HUES64 (cell line): ENCODE measurements at regions not wholly inside any gene's neighbourhood (a gene's known extent, or its start where the extent isn't known, plus 50 kb on each side); places are given as distances from the start of the nearest gene placed in this dataset.

Experiments used
- H3K27ac ChIP-seq: 2 replicates; pipeline ENCODE4 v1.7.0; 2013; ENCODE audit warnings: low read depth, low read length, inconsistent platforms
- H3K27me3 ChIP-seq: 2 replicates; pipeline ENCODE4 v1.6.1; 2013; ENCODE audit warnings: mild to moderate bottlenecking, low read length; ENCODE audit not compliant: insufficient read depth
- H3K36me3 ChIP-seq: 2 replicates; pipeline ENCODE4 v1.6.1; 2013; ENCODE audit warnings: mild to moderate bottlenecking, low read length; ENCODE audit not compliant: insufficient read depth
- H3K4me1 ChIP-seq: 2 replicates; pipeline ENCODE4 v1.6.1; 2013; ENCODE audit warnings: mild to moderate bottlenecking, low read length, moderate library complexity; ENCODE audit not compliant: insufficient read depth
- H3K4me3 ChIP-seq: 2 replicates; pipeline ENCODE4 v1.5.1; 2013; ENCODE audit warnings: mild to moderate bottlenecking, low read length, moderate library complexity
- H3K9ac ChIP-seq: 2 replicates; pipeline ENCODE4 v1.6.1; 2013; ENCODE audit warnings: mild to moderate bottlenecking, low read depth, low read length
- H3K9me3 ChIP-seq: 2 replicates; pipeline ENCODE4 v1.6.1; 2013; ENCODE audit warnings: low read depth, low read length; ENCODE audit not compliant: insufficient read depth
- WGBS: fragments of 150-250, 120-280 bp; methylation state at CpG from one replicate; pipeline ENCODE4 v1.1.7; 2013; ENCODE audit warnings: missing lambda C conversion rate; 5-methylcytosine and 5-hydroxymethylcytosine counted together

DNA sequence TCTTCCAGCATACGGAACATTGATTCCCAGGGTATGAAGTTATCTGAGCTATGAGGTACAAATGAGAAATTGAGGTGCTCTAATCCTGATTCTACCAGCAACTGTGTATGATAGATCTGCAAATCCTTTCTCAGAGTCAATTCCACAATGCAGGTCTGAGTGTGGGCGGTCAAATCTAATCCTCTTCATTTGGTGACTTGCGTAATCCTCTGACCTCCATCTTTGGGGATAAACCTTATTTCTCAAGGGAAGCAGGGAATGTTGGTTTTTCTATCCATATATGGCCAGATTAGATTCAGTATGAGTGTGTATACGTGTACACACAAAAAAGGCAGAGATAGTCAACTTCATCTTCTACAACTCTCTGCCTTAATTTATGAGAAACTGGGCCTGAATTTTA lies 348.4 kb upstream of the IL12A start:
- Histone ChIP-seq H3K27me3 (no peaks in the 10 kb centered on the region), H3K27ac (no peak overlapping the region)
- 88% methylated on average over 4 of the region's 4 CpGs for WGBS

DNA sequence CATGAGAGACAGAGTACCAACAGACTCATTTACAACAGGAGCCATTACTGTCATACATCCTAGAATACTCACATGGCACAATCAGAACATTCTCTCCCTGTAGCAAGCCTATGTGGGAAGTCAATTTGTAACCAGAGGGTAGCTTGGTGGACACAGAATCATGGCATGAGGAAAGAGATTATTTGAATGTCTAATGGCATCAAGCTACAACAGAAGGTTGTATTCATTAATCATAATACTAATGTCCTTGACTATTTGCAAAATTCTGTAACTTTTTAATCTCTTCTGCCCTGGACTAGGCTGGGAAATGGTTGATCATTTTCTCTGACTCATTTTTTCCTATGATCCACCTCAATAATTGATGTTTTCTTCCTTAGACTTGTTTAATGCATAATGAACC lies 345.2 kb upstream of the IL12A start:
- H3K4me1 ChIP-seq = peaks cover 7% of the 10 kb centered on the region; the same call in 1 of the 2 replicates
- H3K27me3 ChIP-seq = no peaks in the 10 kb centered on the region
- no peaks in the 10 kb centered on the region for H3K36me3 ChIP-seq
- no peak overlapping the region for H3K9ac ChIP-seq
- H3K4me3 ChIP-seq = no peak overlapping the region
- H3K27ac ChIP-seq = no peak overlapping the region
- no peaks in the 10 kb centered on the region for H3K9me3 ChIP-seq

More for the DNA sequence above, 348.4 kb upstream of the IL12A start:
- Histone ChIP-seq H3K4me3 (no peak overlapping the region), H3K9ac (no peak overlapping the region), H3K36me3 (no peaks in the 10 kb centered on the region), H3K9me3 (no peaks in the 10 kb centered on the region), H3K4me1 (peaks cover 13% of the 10 kb centered on the region; the same call in 1 of the 2 replicates)

DNA sequence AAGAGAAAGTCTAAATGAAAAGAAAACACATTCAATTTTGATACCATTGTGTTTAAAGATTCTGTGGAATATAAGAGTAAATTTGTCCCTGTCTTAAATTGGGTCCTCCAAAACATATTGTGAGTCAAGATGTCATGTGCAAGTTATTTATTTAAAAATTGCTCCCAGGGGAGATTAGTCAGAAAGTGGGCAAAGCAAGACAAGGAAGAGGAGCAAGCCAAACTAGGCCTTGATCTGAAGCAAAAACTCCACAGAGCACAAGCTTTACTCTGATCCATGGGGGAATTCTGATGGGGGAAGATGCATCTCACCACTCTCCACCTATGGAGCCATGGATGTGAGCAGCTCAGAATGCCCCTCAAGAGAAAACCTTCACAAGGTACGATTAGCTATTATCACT lies 342.8 kb upstream of the IL12A start:
- no peak overlapping the region for H3K4me3 ChIP-seq
- 94% methylated on average over 1 of the region's 1 CpG for WGBS
- no peak overlapping the region for H3K27ac ChIP-seq
- H3K27me3 ChIP-seq = no peaks in the 10 kb centered on the region
- H3K9ac ChIP-seq = no peak overlapping the region
- no peaks in the 10 kb centered on the region for H3K9me3 ChIP-seq
- H3K4me1 ChIP-seq = peaks cover 2% of the 10 kb centered on the region; the same call in 1 of the 2 replicates
- H3K36me3 ChIP-seq = no peaks in the 10 kb centered on the region

DNA sequence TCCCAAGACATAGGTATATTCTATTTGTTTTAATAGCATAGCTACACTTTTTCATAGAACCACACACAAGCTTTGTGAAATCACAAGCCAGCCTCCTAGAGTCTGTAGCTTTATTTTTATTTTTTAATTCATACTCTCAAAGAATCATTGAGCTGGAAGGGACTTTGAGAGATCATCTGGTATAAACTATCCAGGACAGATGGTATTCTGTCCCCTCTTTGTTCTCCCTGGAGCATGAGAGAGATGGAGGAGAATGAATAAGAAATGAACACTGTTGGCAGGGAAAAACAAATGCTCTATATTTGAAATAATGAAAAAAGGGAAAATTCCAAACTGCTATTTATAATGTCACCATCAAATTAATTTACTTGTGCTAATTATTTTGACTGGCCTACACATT lies 338.7 kb upstream of the IL12A start:
- Histone ChIP-seq H3K9me3 (no peaks in the 10 kb centered on the region), H3K27ac (no peak overlapping the region), H3K4me1 (no peaks in the 10 kb centered on the region), H3K36me3 (no peaks in the 10 kb centered on the region), H3K4me3 (no peak overlapping the region), H3K9ac (no peak overlapping the region), H3K27me3 (no peaks in the 10 kb centered on the region)

- H3K36me3 ChIP-seq = no peaks in the 10 kb centered on the region
- H3K4me1 ChIP-seq = no peaks in the 10 kb centered on the region
- no CpG with 5 or more reads among the region's 2 CpGs for WGBS
- H3K9me3 ChIP-seq = no peaks in the 10 kb centered on the region
- H3K27me3 ChIP-seq = no peaks in the 10 kb centered on the region
- H3K4me3 ChIP-seq = no peak overlapping the region
- H3K27ac ChIP-seq = no peak overlapping the region
- no peak overlapping the region for H3K9ac ChIP-seq
These were observed 337.9 kb upstream of the IL12A start for GRCh38 chr3:159650726-159651125.

DNA sequence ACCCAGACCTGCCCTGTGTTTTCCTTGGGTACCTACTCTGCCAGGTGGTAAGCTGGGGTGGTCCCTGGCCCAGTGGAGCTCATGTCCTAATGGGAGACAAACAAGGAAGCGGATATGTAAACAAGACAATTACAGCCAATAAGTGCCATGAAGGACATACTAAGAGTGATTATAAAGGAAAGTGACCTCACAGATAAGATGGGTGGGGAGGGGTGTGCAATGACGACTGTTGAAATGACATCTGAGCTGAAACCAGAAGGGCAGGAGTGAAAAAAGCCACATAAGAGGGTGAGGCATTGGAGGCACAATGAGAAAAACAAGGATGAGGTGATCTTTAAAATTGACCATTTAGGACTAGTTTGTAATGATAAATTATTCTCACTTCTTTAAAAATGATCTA lies 336.2 kb upstream of the IL12A start:
- Histone ChIP-seq H3K9me3 (no peaks in the 10 kb centered on the region), H3K4me3 (no peak overlapping the region), H3K4me1 (no peaks in the 10 kb centered on the region), H3K9ac (no peak overlapping the region), H3K27ac (no peak overlapping the region), H3K27me3 (no peaks in the 10 kb centered on the region), H3K36me3 (no peaks in the 10 kb centered on the region)
- 91% methylated on average over 2 of the region's 2 CpGs for WGBS

GRCh38 chr3:159654183-159655134 lies 334.2 kb upstream of the IL12A start:
- Histone ChIP-seq H3K36me3 (no peaks in the 10 kb centered on the region), H3K27ac (no peak overlapping the region), H3K9me3 (no peaks in the 10 kb centered on the region), H3K4me1 (no peaks in the 10 kb centered on the region), H3K9ac (no peak overlapping the region), H3K4me3 (no peak overlapping the region), H3K27me3 (no peaks in the 10 kb centered on the region)
- 96% methylated on average over 3 of the region's 4 CpGs for WGBS

DNA sequence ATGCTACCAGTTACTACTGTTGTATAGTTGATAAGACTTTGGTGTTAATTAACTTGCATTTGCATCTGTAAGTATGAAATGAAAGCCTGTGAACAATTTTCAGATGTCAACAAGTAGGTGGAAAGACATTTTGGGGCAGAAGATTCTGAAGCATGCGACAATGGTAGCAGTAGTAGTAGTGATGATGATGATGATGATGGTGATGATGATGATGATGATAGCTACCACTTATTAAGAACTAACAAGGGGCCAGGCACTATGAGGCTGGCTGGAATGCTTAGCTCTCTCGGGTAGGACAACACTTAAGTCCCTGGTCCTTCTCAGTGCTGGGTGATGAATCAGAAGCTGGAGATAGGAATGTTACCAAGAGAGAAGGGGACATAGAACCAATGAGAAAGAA lies 333.4 kb upstream of the IL12A start:
- no peak overlapping the region for H3K9ac ChIP-seq
- no peaks in the 10 kb centered on the region for H3K27me3 ChIP-seq
- WGBS = 93% methylated on average over 2 of the region's 2 CpGs
- no peak overlapping the region for H3K4me3 ChIP-seq
- no peaks in the 10 kb centered on the region for H3K9me3 ChIP-seq
- H3K27ac ChIP-seq = no peak overlapping the region
- H3K4me1 ChIP-seq = no peaks in the 10 kb centered on the region
- no peaks in the 10 kb centered on the region for H3K36me3 ChIP-seq

DNA sequence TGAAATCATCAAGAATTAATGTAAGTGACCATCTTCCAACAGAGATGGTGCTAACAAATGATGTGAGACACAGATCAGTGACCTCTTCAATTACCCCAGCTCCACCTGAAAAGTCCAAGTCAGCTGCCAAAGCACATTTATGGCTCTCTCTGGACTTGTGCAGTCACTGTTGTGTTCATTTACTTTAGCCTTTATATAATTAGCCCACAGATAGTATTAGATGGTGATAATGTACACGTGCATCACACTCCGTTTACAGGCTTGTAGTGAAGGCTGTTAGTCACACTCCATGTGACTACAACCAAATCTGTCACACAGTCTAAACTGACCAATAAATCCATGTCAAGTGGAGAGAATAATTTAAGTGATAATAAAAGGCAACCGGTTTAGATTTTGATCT lies 331.5 kb upstream of the IL12A start:
- Histone ChIP-seq H3K27ac (no peak overlapping the region), H3K36me3 (no peaks in the 10 kb centered on the region), H3K4me3 (no peak overlapping the region), H3K27me3 (no peaks in the 10 kb centered on the region), H3K4me1 (no peaks in the 10 kb centered on the region), H3K9ac (no peak overlapping the region), H3K9me3 (peaks cover 8% of the 10 kb centered on the region; the same call in 1 of the 2 replicates)
- WGBS = 95% methylated on average over 2 of the region's 3 CpGs

DNA sequence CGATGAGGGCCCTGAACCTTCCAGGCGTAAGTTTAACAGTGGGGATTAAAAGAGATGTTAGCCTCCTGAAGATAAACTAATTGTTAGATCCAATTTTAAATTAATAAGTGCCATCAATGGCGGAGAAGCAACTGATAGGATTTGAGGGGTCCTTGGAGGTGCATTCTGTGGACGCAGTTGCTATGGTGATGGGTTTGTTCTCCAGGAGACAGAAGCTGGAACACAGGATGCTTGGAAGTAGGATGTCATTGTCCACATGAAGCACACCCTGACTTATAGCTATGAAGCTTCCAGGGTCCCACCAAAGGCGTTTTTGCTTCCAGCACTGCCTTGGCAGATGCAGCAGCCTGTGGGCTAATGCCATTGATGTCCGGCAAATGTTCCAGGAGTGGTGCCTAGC lies 331.0 kb upstream of the IL12A start:
- H3K4me3 ChIP-seq = no peak overlapping the region
- no peak overlapping the region for H3K27ac ChIP-seq
- no peaks in the 10 kb centered on the region for H3K4me1 ChIP-seq
- peaks cover 12% of the 10 kb centered on the region for H3K9me3 ChIP-seq
- H3K27me3 ChIP-seq = no peaks in the 10 kb centered on the region
- WGBS = 91% methylated on average over 6 of the region's 6 CpGs
- no peak overlapping the region for H3K9ac ChIP-seq
- H3K36me3 ChIP-seq = no peaks in the 10 kb centered on the region

- H3K27me3 ChIP-seq = no peaks in the 10 kb centered on the region
- WGBS = 93% methylated on average over 2 of the region's 3 CpGs
- H3K36me3 ChIP-seq = no peaks in the 10 kb centered on the region
- no peak overlapping the region for H3K9ac ChIP-seq
- no peak overlapping the region for H3K27ac ChIP-seq
- no peak overlapping the region for H3K4me3 ChIP-seq
- peaks cover 14% of the 10 kb centered on the region for H3K9me3 ChIP-seq
- H3K4me1 ChIP-seq = no peaks in the 10 kb centered on the region
These were observed 328.3 kb upstream of the IL12A start for GRCh38 chr3:159660326-159660725.
